Stimulated activated naive CD8-positive, alpha-beta T cell treated with anti-CD3 and anti-CD28 coated beads, Interleukin-15, Interleukin-2, amounts not matched to agents 100 ng/mL and 50 ng/mL, for 24 hours (primary cell): ENCODE measurements at regions not wholly inside any gene's neighbourhood (a gene's known extent, or its start where the extent isn't known, plus 50 kb on each side); places are given as distances from the start of the nearest gene placed in this dataset.
A peak's percentile ranks its signal among the peaks of the same experiment; 100 is the strongest.

Experiments
- H3K27ac Mint-ChIP-seq: one replicate; pipeline ENCODE4 v1.8.0; 2021; ENCODE audit warnings: mild to moderate bottlenecking, mixed read lengths
- H3K27me3 Mint-ChIP-seq: one replicate; pipeline ENCODE4 v1.8.0; 2021; ENCODE audit warnings: mixed read lengths
- H3K36me3 Mint-ChIP-seq: one replicate; pipeline ENCODE4 v1.8.0; 2021; ENCODE audit warnings: low read depth, mixed read lengths
- H3K4me1 Mint-ChIP-seq: one replicate; pipeline ENCODE4 v1.8.0; 2021; ENCODE audit warnings: low read depth, mixed read lengths
- H3K4me3 Mint-ChIP-seq: one replicate; pipeline ENCODE4 v1.8.0; 2021; ENCODE audit warnings: mild to moderate bottlenecking, mixed read lengths
- H3K9me3 Mint-ChIP-seq: one replicate; pipeline ENCODE4 v1.8.0; 2021; ENCODE audit warnings: mixed read lengths

GRCh38 chr9:110146373-110146772, 61.6 kb downstream of the C9orf152 start:
- no peaks in the 10 kb centered on the region for H3K9me3 Mint-ChIP-seq
- peaks cover 79% of the 10 kb centered on the region for H3K4me1 Mint-ChIP-seq
- no peak overlapping the region for H3K27ac Mint-ChIP-seq
- H3K27me3 Mint-ChIP-seq: no peaks in the 10 kb centered on the region
- peaks cover 13% of the 10 kb centered on the region for H3K36me3 Mint-ChIP-seq
- no peak overlapping the region for H3K4me3 Mint-ChIP-seq

GRCh38 chr9:110148384-110148783, 59.6 kb downstream of the C9orf152 start:
- Mint-ChIP-seq H3K4me1 (peaks cover 77% of the 10 kb centered on the region), H3K9me3 (no peaks in the 10 kb centered on the region), H3K4me3 (peak overlapping the region; percentile 74), H3K27ac (peak overlapping the region; percentile 82), H3K36me3 (peaks cover 13% of the 10 kb centered on the region), H3K27me3 (no peaks in the 10 kb centered on the region)

GRCh38 chr9:110148891-110149290, 59.1 kb downstream of the C9orf152 start:
- H3K27me3 Mint-ChIP-seq: no peaks in the 10 kb centered on the region
- peaks cover 13% of the 10 kb centered on the region for H3K36me3 Mint-ChIP-seq
- peak overlapping the region; percentile 74 for H3K4me3 Mint-ChIP-seq
- peak overlapping the region; percentile 82 for H3K27ac Mint-ChIP-seq
- H3K4me1 Mint-ChIP-seq: peaks cover 72% of the 10 kb centered on the region
- H3K9me3 Mint-ChIP-seq: no peaks in the 10 kb centered on the region
